GM13977 (cell line): ENCODE measurements at regions not wholly inside any gene's neighbourhood (a gene's known extent, or its start where the extent isn't known, plus 50 kb on each side); places are given as distances from the start of the nearest gene placed in this dataset.

Experiments used
- DNase-seq: peaks from one replicate; pipeline ENCODE4 v3.0.0; 2012; ENCODE audit warnings: low spot score
- in situ Hi-C: fragments of 300-500 bp; cut with MboI; formaldehyde crosslinking; loops from one replicate; pipeline ENCODE4 v1.12.0; 2022; ENCODE audit warnings: low sequenced_read_pairs, low pct_unique_long_range_greater_than_20kb, mixed read lengths, inconsistent platforms; ENCODE audit not compliant: unreplicated experiment
- TF ChIP-seq, protein P1 (sequence below): IDR thresholded peaks from 2 replicates; pipeline ENCODE4 v1.5.1; 2012; ENCODE audit warnings: mild to moderate bottlenecking, control low read depth; ENCODE audit not compliant: insufficient read depth; ENCODE audit errors: extremely low read depth, missing control alignments

DNA sequence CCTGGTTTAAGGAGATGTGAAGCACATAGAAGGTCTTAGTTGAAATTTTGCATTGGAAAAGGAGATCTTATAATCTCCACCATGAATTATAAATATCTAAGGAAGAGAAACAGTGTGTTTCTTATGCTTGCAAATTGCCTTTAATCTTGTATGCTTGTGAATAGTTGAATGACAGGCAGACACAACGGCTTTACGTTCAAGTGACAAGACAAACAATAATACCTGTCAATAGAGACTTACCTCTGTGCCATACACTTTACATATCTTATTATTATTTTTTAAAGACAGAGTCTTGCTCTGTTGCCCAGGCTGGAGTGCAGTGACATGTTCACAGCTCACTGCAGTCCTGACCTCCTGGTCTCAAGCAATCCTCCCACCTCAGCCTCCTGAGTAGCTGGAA, 113.7 kb downstream of the QPCT start:
- TF ChIP-seq, protein P1, sequence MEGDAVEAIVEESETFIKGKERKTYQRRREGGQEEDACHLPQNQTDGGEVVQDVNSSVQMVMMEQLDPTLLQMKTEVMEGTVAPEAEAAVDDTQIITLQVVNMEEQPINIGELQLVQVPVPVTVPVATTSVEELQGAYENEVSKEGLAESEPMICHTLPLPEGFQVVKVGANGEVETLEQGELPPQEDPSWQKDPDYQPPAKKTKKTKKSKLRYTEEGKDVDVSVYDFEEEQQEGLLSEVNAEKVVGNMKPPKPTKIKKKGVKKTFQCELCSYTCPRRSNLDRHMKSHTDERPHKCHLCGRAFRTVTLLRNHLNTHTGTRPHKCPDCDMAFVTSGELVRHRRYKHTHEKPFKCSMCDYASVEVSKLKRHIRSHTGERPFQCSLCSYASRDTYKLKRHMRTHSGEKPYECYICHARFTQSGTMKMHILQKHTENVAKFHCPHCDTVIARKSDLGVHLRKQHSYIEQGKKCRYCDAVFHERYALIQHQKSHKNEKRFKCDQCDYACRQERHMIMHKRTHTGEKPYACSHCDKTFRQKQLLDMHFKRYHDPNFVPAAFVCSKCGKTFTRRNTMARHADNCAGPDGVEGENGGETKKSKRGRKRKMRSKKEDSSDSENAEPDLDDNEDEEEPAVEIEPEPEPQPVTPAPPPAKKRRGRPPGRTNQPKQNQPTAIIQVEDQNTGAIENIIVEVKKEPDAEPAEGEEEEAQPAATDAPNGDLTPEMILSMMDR = no peak
- no peak for DNase-seq
- in situ Hi-C loops = no loop called here

DNA sequence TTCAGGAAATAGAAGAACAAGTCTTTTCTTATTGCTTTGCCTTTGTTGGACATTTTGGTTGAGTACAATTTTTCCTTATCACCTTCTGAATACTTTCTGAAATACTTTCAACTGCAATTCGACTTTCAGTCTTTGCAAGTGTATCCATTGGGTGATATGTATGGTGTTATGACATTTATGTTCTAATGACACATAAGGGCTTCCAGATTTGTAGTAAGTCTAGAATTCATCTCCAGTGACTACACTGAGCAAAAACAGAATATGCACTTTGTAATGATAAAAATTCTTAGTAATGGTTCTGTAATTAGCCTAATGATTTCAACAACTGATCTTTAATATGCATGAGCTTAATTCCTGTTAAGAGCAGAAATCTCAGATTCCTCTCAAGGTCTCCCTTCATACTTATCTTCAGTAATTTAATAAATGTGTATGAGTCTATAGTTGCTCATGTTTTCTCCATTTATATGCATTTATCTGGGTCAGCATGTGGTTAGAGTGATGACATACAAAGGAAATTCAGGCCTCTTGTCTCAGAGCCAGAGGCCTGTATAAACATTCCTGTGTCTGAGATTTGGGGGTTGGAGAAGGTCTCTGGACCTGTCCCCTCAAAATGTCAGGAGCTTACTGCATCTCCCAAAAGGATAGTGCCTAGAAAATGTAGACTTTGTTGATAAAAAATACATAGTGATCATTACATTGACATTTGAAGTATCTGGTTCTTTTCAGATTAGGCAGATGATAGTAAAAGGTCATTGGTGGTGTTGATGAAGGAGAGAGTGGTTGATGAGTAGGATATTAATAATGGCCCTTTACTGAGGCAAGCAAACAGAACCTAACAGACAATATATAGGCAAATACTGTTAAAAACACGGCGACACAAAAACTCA, 114.9 kb downstream of the QPCT start:
- no peak for DNase-seq
- in situ Hi-C loops = no loop called here
- TF ChIP-seq, protein P1 = no peak

DNA sequence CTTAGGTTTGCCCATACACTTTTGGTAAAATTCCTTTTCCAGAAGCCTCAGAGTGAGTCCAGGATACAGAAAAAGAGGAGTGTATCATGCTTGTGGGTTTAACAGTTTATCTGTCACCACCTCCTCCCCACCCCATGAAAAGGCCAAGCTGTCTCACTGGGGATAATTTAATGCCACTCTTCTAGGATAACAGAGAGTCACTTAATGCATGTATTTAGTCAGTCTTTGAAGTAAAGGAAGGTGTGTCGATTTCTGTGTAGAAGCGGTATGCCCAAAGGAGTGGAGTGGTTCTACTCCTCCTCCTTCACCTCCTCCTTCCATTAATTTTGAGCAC, 116.4 kb downstream of the QPCT start:
- DNase-seq = no peak
- TF ChIP-seq, protein P1 = no peak
- in situ Hi-C loops = no loop called here

DNA sequence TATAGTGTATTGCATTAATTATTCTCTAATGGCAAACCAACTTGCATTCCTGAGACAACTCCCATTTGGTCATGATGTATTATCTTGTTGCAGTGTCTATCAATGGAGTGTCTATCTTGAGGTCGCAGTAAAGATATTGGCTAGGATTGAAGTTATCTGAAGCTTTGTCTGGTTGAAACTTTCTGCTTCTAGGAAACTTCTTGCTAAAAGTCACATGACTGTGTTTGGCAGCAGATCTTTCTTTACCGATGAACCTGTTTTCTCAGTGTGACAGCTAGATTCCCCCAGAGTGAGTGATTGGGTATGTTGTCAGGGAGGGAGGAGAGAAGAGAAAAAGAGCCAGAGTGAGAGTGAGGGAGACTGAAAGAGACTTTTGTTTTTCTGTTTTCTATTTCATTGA, 119.6 kb downstream of the QPCT start:
- DNase-seq = no peak
- in situ Hi-C loops = no loop called here
- TF ChIP-seq, protein P1 = no peak

DNA sequence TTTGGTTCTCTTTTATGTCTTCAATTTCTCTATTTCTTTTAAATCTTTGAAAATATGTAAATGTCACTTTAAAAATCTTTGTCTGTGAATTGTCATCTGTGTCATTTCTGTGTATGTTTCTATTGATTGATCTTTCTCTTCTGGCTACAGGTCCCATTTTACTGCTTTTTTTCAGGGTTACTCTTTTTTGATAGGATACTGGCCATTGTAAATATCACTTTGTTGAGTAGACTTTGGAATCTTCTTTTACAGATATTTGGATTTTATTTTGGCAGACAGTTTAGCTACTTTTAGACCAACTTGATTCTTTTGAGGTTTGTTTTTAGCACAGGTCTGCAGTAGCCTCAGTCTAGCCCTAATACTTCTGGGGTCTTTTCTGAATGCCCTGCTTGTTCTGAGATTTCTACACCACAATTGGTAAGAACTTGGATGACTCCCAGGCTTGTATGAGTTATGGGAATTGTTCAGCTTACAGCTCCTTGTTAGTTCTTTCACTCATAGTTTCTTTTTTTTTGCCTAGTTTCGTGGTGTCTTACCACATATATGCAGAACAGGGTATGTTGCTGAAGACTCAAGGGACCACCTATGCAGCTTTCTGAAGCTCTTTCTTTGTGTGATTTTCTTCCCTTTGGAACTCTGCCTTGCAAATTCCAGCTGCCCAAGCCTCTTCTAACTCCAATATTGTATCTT, 122.2 kb downstream of the QPCT start:
- TF ChIP-seq, protein P1 = no peak
- no peak for DNase-seq
- in situ Hi-C loops = no loop called here

DNA sequence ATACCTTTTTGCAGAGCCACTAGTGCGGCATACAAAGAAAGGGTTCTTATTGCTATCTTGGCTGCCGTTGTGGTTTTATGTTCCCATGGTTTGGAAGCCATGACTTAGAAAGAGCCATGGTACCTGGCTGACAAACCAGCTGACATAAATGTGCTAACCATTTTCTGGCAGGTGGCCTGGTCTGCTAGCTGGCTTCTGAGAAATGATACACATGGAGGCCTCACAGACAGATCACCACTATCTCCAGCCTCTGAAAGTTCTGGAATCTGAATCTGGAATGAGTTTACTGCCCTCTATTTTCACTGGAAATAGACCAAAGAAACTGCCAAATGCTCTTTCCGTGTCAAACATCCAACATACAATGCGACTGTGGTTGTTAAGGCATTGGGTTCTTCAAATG, 123.7 kb downstream of the QPCT start:
- in situ Hi-C loops = no loop called here
- DNase-seq = no peak
- TF ChIP-seq, protein P1 = no peak
